ENCODE measurements at regions not wholly inside any gene's neighbourhood (a gene's known extent, or its start where the extent isn't known, plus 50 kb on each side); places are given as distances from the start of the nearest gene placed in this dataset.

- TF ChIP-seq ZFP3 (CRISPR knock-in tag; IDR thresholded peaks at IDR 0.05) (no peak), PATZ1 (CRISPR knock-in tag; IDR thresholded peaks at IDR 0.05; ENCODE audit: borderline replicate concordance) (no peak), ZFP30 (CRISPR knock-in tag; IDR thresholded peaks at IDR 0.05) (no peak), GLIS3 (CRISPR knock-in tag; IDR thresholded peaks at IDR 0.05) (no peak), TOX (CRISPR knock-in tag; IDR thresholded peaks at IDR 0.05; ENCODE audit: borderline replicate concordance) (no peak), CREB5 (CRISPR knock-in tag; IDR thresholded peaks at IDR 0.05; ENCODE audit: low read depth) (no peak), TCF4 (CRISPR knock-in tag; IDR thresholded peaks at IDR 0.05; ENCODE audit: borderline replicate concordance) (no peak), POU6F1 (CRISPR knock-in tag; IDR thresholded peaks at IDR 0.05; ENCODE audit: borderline replicate concordance, low read depth) (no peak), TSHZ2 (CRISPR knock-in tag; IDR thresholded peaks at IDR 0.05) (no peak), ZNF565 (CRISPR knock-in tag; conservative IDR thresholded peaks at IDR 0.05; ENCODE audit: low read depth) (no peak), ARNTL (CRISPR knock-in tag; IDR thresholded peaks at IDR 0.05; ENCODE audit: borderline replicate concordance, low read depth) (no peak), RARB (CRISPR knock-in tag; IDR thresholded peaks at IDR 0.05) (no peak)
These were observed 421.9 kb upstream of the DMAC1 start for GRCh38 chr9:8221462-8221861.

Measured in SK-N-SH treated with all-trans-retinoic acid at 6 μM for 48 hours (cell line).